HUDEP-2 (cell line): ENCODE measurements at regions not wholly inside any gene's neighbourhood (a gene's known extent, or its start where the extent isn't known, plus 50 kb on each side); places are given as distances from the start of the nearest gene placed in this dataset.

ENCODE experiments used
- DNase-seq, 76 experiments: peaks; one replicate each; lab custom pipeline; 2025; ENCODE audit not compliant: unreplicated experiment in 76 of 76; lab: John Stamatoyannopoulos, UW

DNA sequence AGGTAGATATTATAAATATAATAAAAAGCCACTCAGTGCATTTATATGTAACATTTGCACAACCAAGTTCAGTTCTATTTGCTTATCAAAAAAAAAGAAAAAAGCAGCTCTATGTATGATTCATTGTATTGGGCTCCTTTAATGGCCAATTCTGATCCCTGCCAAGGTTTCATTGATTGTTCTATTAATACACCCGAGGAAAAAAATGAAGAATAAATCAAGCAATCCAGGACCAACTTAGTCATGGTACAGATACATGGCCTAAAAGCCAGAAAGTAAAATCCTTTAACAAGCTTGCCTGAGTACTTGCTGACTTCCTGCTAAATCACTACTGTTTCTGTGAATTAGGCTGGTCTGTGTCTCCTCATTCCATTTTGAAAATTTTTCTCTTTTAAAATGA lies 77.6 kb upstream of the PCDH7 start:
- DNase-seq = no peak

DNA sequence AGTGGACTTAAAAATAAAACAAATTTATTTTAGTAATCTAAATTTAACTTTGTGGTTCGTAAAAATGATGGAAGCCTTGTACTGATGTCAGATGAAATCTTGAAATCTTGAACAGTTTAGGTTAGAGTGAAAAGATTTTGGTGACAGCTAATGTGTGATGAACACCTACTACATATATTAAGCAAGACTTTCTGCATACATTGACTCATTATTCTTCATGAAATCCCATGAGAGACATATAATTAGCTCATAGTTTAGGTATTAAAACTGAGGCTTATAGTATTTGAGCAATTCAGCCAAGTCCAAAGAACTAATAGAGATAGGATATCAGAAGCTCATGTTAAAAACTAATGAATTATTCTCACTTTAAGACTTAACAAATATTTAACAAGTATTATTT lies 66.9 kb upstream of the PCDH7 start:
- DNase-seq = no peak

DNA sequence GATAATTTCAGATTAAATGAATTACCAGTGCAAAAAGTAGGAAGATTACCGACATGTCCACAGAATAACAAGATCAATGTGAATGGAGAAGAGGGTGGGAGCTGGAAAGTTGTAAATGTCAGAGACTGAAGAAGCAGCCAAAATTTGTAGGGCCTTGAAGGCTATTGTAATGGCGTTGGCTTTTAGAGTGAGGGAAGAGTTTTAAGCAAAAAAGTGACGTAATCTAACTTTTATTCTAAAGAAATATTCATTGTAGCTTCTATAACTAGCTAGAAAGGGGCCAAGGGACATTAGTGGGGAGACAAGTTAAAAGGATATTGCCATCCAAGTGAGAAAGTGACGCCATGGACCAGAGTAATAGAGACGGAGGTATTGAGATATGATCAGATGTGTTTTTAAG lies 63.3 kb upstream of the PCDH7 start:
- no peak for DNase-seq

DNA sequence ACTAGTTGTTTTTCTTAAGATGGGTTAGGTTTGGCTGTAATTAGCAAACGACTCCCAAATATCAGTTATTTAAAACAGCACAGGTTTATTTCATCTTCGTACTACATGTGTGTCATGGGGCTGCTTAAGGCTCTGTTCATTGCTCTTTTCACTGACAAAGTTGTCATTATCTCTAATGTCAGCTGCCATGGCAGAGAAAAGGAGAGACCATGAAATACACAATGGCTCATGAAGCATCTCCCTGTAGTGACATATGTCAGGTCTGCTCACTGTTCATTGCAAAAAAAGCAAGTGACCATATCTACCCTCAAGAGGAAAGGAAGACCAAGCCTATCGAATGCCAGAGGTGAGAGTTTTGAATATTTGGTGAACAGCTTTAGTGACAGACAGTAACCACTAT lies 52.2 kb upstream of the PCDH7 start:
- DNase-seq = no peak

DNA sequence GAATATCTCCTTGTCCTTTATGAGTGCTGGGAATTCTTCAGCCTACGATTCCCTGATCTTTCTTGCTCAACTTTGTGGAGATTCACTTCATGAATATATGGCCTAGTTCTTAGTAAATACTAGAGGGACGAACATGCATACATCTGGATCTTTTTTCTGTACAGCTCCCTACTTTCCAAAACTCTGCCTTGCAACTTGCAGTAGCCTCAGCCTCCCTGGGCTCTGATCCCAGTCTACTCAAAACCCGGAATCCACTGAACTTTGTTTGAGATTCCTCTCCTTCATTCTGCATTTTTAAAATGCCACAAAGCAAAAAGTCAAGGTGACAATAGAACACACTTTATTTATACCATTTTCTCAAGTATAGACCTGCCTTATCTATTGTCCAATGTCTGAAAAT lies 50.0 kb upstream of the PCDH7 start:
- DNase-seq = no peak
